ENCODE measurements at regions not wholly inside any gene's neighbourhood (a gene's known extent, or its start where the extent isn't known, plus 50 kb on each side); places are given as distances from the start of the nearest gene placed in this dataset.
A peak's percentile ranks its signal among the peaks of the same experiment; 100 is the strongest.

GRCh38 chr15:25608926-25609325, 170.1 kb upstream of the UBE3A start:
- 92% methylated on average over 1 of the region's 5 CpGs for WGBS (ENCODE audit: insufficient coverage, low coverage, low lambda C conversion rate, missing lambda C conversion rate)
- no peak for ATAC-seq
- intact Hi-C loops (cut with DNase I): no loop called here

GRCh38 chr15:25605151-25605550, 166.3 kb upstream of the UBE3A start:
- intact Hi-C loops (cut with DNase I): no loop called here
- 82% methylated on average over 1 of the region's 1 CpG for WGBS (ENCODE audit: insufficient coverage, low coverage, low lambda C conversion rate, missing lambda C conversion rate)
- H3K4me3 ChIP-seq: no peak overlapping the region
- no peaks in the 10 kb centered on the region for H3K9me3 ChIP-seq
- ATAC-seq (no peak), DNase-seq (no peak)
- H3K27me3 ChIP-seq: no peaks in the 10 kb centered on the region
- no peaks in the 10 kb centered on the region for H3K36me3 ChIP-seq
- no peak overlapping the region for H3K27ac ChIP-seq
- TF ChIP-seq POLR2A (IDR thresholded peaks at IDR 0.05) (no peak), CTCF (IDR thresholded peaks at IDR 0.05) (no peak)
- no peaks in the 10 kb centered on the region for H3K4me1 ChIP-seq

More at GRCh38 chr15:25608926-25609325, 170.1 kb upstream of the UBE3A start:
- no peaks in the 10 kb centered on the region for H3K9me3 ChIP-seq
- no peaks in the 10 kb centered on the region for H3K4me1 ChIP-seq
- TF ChIP-seq POLR2A (IDR thresholded peaks at IDR 0.05): no peak
- TF ChIP-seq CTCF (IDR thresholded peaks at IDR 0.05): no peak
- no peaks in the 10 kb centered on the region for H3K36me3 ChIP-seq
- no peak overlapping the region for H3K4me3 ChIP-seq
- no peaks in the 10 kb centered on the region for H3K27me3 ChIP-seq
- DNase-seq: no peak
- H3K27ac ChIP-seq: no peak overlapping the region

GRCh38 chr15:25600751-25601150, 161.9 kb upstream of the UBE3A start:
- no peak overlapping the region for H3K4me3 ChIP-seq
- no peaks in the 10 kb centered on the region for H3K4me1 ChIP-seq
- WGBS (ENCODE audit: insufficient coverage, low coverage, low lambda C conversion rate, missing lambda C conversion rate): 82% methylated on average over 1 of the region's 1 CpG
- intact Hi-C loops (cut with DNase I): no loop called here
- no peak for TF ChIP-seq POLR2A (IDR thresholded peaks at IDR 0.05)
- TF ChIP-seq CTCF (IDR thresholded peaks at IDR 0.05): no peak
- H3K27ac ChIP-seq: no peak overlapping the region
- ATAC-seq (no peak), DNase-seq (no peak)
- H3K36me3 ChIP-seq: no peaks in the 10 kb centered on the region
- H3K9me3 ChIP-seq: no peaks in the 10 kb centered on the region
- no peaks in the 10 kb centered on the region for H3K27me3 ChIP-seq

- no peak for TF ChIP-seq POLR2A (IDR thresholded peaks at IDR 0.05)
- no peak for TF ChIP-seq CTCF (IDR thresholded peaks at IDR 0.05)
- ATAC-seq (peak in 3 of 4 donors; percentile 33 to 60 (median 47)), DNase-seq (no peak)
- H3K27ac ChIP-seq: no peak overlapping the region
- 50% methylated on average over 5 of the region's 5 CpGs for WGBS (ENCODE audit: insufficient coverage, low coverage, low lambda C conversion rate, missing lambda C conversion rate)
- no peaks in the 10 kb centered on the region for H3K9me3 ChIP-seq
- H3K27me3 ChIP-seq: no peaks in the 10 kb centered on the region
- no peak overlapping the region for H3K4me3 ChIP-seq
- no peaks in the 10 kb centered on the region for H3K4me1 ChIP-seq
- H3K36me3 ChIP-seq: no peaks in the 10 kb centered on the region
- intact Hi-C loops (cut with DNase I): no loop called here
Measured at GRCh38 chr15:25597571-25597970, 158.7 kb upstream of the UBE3A start.

All from right lobe of liver (tissue), 6 donors.